Right cardiac atrium (tissue), 5 donors: ENCODE measurements at regions not wholly inside any gene's neighbourhood (a gene's known extent, or its start where the extent isn't known, plus 50 kb on each side); places are given as distances from the start of the nearest gene placed in this dataset.
"Not testable (repeated sequence)": the region's sequence is repeated elsewhere in the genome, so short reads cannot be mapped to it uniquely, and the experiment has no call there.

Experiments
- ATAC-seq, 2 donors: fragments of 200-7000 bp; cut with Tn5 transposase; one replicate each; pipeline versions ENCODE4 v1.8.0 to v1.9.1; 2020; ENCODE audit warnings: moderate library complexity in 2 of 2, mild to moderate bottlenecking in 1 of 2
- DNase-seq, 3 donors: peaks; one replicate each; pipeline ENCODE4 v3.0.0-alpha.2; 2020
- H3K27ac ChIP-seq: one replicate; pipeline ENCODE4 v1.5.1; 2013; ENCODE audit warnings: mild to moderate bottlenecking, low read length, control low read depth, moderate library complexity
- H3K27me3 ChIP-seq: one replicate; pipeline ENCODE4 v1.6.1; 2013; ENCODE audit not compliant: control insufficient read depth, insufficient read depth
- H3K4me1 ChIP-seq: one replicate; pipeline ENCODE4 v1.6.1; 2013; ENCODE audit warnings: low read length; ENCODE audit not compliant: control insufficient read depth, insufficient read depth
- H3K4me3 ChIP-seq: one replicate; pipeline ENCODE4 v1.5.1; 2013; ENCODE audit warnings: low read length, control low read depth
- H3K9me3 ChIP-seq: one replicate; pipeline ENCODE4 v1.6.1; 2013; ENCODE audit warnings: low read length; ENCODE audit not compliant: control insufficient read depth
- WGBS: extraction: QIAGEN DNeasy Blood & Tissue Kit; methylation state at CpG from one replicate; pipeline ENCODE4 v1.1.7; 2013; 5-methylcytosine and 5-hydroxymethylcytosine counted together
- intact Hi-C, 4 donors: fragments of 100-400 bp; cut with DNase I; formaldehyde crosslinking; loops; one replicate each; pipeline versions ENCODE4 v1.11.0 to v1.14.0; 2022 to 2023
- donor health status: healthy with polysubstance abuse.
- donor health status: DM: no; HTN: yes; CAD: no.
- donor health status: DM: no; HTN: no; CAD: no.
- donor health status: DM: no; HTN: yes; CAD: no; lungs with severe emphysema.
- donor health status: DM: yes; HTN: yes; CAD: no.

DNA sequence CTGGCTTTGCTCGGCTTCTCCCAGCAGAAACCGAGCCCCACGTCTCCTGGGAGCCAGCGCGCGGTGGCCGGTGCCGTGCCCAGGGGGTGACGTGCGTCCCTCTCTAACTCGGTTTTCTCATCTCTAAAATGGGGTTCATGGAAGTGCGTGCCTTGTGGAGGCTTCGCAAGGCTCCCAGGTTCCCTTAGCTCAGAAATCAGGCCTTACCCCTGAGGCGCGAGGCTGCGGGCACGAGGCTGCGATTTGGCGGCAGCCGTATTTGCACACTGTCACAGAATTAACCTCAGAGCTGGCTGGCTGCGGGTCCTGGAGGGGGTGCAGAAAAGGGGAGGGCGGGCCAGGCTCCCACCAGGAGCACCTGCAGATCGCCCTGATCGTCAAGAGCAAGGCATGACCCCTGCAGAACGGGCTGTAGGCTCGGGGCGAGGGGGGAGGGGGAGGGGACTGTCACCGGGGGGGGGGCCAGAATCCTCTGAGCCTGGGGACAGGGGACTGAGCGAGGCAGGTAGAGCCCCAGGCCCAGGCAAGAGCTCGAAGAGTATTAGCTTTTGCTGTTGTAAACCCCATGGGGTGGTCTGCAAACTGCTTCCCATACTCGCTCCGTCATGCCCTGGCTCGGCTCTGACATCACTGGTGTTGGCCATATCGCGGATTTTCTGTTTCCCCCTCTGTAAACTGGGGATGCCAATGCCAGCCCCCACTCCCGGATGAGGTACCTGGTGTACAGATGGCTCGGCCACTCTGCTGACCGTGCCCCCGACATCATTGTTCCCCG, 62.2 kb downstream of the CCNE1 start:
- H3K9me3 ChIP-seq, result no peaks in the 10 kb centered on the region
- 31% methylated on average over 40 of the region's 40 CpGs for WGBS
- H3K27me3 ChIP-seq, result no peaks in the 10 kb centered on the region
- ATAC-seq (no peak), DNase-seq (no peak)
- no peak overlapping the region for H3K27ac ChIP-seq
- H3K4me1 ChIP-seq, result no peaks in the 10 kb centered on the region
- intact Hi-C loops, result loop anchor here (2.0 to 10.0 kb wide), 4 partner anchors 99 to 143 kb away; no protein-coding TSS in a partner anchor
- H3K4me3 ChIP-seq, result no peak overlapping the region

DNA sequence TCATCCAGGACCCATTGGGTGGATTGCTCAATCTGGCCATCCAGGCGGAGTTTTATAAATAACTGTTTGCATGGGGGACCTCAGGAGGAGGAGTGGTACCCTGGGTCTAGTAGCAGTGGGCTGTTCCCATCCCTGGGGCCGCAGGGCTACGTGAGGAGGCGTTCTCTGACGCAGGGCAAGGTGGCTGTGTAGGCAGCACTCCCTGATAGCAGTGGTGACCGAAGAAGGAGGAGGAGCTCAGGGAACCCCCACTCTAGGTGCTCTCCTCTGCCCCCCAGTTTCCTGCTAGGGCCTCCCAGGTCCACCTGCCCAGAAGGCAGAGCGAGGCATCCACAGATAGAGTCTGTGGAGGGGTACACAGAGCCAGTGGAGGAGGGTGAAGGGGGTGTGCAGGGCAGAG, 64.1 kb downstream of the CCNE1 start:
- H3K27me3 ChIP-seq, result no peaks in the 10 kb centered on the region
- no peaks in the 10 kb centered on the region for H3K9me3 ChIP-seq
- DNase-seq (no peak), ATAC-seq (no peak)
- H3K27ac ChIP-seq, result no peak overlapping the region
- intact Hi-C loops, result loop anchor here in 3 of 4 donors (2.0 to 10.0 kb wide), 3 partner anchors 101 to 145 kb away; no protein-coding TSS in a partner anchor
- H3K4me3 ChIP-seq, result no peak overlapping the region
- whole genome bisulfite sequencing, result 87% methylated on average over 7 of the region's 7 CpGs
- H3K4me1 ChIP-seq, result no peaks in the 10 kb centered on the region

- DNase-seq (no peak), ATAC-seq (no peak)
- intact Hi-C loops, result loop anchor here in 1 of 4 donors (10.0 kb wide), 1 partner anchor 102 kb away; no protein-coding TSS in a partner anchor
- no peaks in the 10 kb centered on the region for H3K4me1 ChIP-seq
- no peak overlapping the region for H3K4me3 ChIP-seq
- WGBS, result 56% methylated on average over 6 of the region's 6 CpGs
- no peak overlapping the region for H3K27ac ChIP-seq
- H3K27me3 ChIP-seq, result no peaks in the 10 kb centered on the region
- H3K9me3 ChIP-seq, result no peaks in the 10 kb centered on the region
Observed at GRCh38 chr19:29876414-29876813, 64.6 kb downstream of the CCNE1 start.

GRCh38 chr19:29876908-29877307, 65.1 kb downstream of the CCNE1 start:
- not testable (repeated sequence) for H3K27me3 ChIP-seq, ATAC-seq, H3K27ac ChIP-seq, DNase-seq, H3K9me3 ChIP-seq, H3K4me3 ChIP-seq, H3K4me1 ChIP-seq
- WGBS, result 81% methylated on average over 4 of the region's 4 CpGs
- intact Hi-C loops, result loop anchor here in 1 of 4 donors (10.0 kb wide), 1 partner anchor 102 kb away; no protein-coding TSS in a partner anchor

GRCh38 chr19:29878973-29879654, 62.9 kb upstream of the URI1 start:
- no peaks in the 10 kb centered on the region for H3K27me3 ChIP-seq
- ATAC-seq (peak; percentile 59 to 69), DNase-seq (no peak)
- H3K27ac ChIP-seq, result no peak overlapping the region
- H3K4me3 ChIP-seq, result no peak overlapping the region
- WGBS, result 73% methylated on average over 17 of the region's 17 CpGs
- intact Hi-C loops, result loop anchor here in 1 of 4 donors (10.0 kb wide), 1 partner anchor 104 kb away; no protein-coding TSS in a partner anchor
- H3K9me3 ChIP-seq, result no peaks in the 10 kb centered on the region
- H3K4me1 ChIP-seq, result no peaks in the 10 kb centered on the region

GRCh38 chr19:29879655-29879974, 62.4 kb upstream of the URI1 start:
- no peak overlapping the region for H3K4me3 ChIP-seq
- H3K27me3 ChIP-seq, result no peaks in the 10 kb centered on the region
- WGBS, result 75% methylated on average over 7 of the region's 7 CpGs
- intact Hi-C loops, result loop anchor here in 1 of 4 donors (10.0 kb wide), 1 partner anchor 105 kb away; no protein-coding TSS in a partner anchor
- no peaks in the 10 kb centered on the region for H3K9me3 ChIP-seq
- H3K27ac ChIP-seq, result no peak overlapping the region
- DNase-seq, result no peak
- no peak for ATAC-seq
- H3K4me1 ChIP-seq, result no peaks in the 10 kb centered on the region

DNA sequence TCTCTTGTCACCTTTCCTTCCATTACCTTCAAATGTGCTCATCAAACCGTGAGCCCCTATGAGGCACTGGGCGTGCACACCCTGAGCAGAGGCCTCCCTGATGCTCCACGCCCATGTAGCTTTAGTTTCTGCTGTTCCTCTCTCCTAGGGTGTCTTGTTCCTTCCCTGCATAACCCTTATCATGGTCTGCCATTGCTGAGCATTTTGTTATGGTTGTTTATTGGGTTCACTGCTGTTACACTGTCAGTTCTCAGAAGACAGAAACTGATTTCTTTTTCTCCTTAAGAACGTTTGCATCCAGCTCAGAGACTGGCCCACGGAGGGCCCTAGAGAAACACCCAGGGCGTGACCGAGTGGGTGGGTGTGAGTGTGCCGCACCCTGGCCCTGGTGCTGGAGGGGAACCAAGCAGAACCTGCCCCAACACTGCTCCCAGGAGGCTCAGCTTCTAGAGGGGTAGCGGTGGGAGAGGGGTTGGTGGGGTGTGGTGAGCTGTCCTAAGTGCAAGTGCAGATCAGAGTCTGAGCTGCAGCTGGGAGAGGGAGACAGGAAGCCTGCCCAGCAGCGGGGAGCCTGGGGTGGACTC, 61.4 kb upstream of the URI1 start:
- no peaks in the 10 kb centered on the region for H3K27me3 ChIP-seq
- H3K4me3 ChIP-seq, result no peak overlapping the region
- DNase-seq, result no peak
- H3K27ac ChIP-seq, result no peak overlapping the region
- H3K9me3 ChIP-seq, result no peaks in the 10 kb centered on the region
- intact Hi-C loops, result no loop called here
- no peak for ATAC-seq
- 65% methylated on average over 10 of the region's 10 CpGs for WGBS
- no peaks in the 10 kb centered on the region for H3K4me1 ChIP-seq

GRCh38 chr19:29881386-29881785, 60.7 kb upstream of the URI1 start:
- DNase-seq, result no peak
- WGBS, result 84% methylated on average over 5 of the region's 5 CpGs
- H3K27me3 ChIP-seq, result no peaks in the 10 kb centered on the region

DNA sequence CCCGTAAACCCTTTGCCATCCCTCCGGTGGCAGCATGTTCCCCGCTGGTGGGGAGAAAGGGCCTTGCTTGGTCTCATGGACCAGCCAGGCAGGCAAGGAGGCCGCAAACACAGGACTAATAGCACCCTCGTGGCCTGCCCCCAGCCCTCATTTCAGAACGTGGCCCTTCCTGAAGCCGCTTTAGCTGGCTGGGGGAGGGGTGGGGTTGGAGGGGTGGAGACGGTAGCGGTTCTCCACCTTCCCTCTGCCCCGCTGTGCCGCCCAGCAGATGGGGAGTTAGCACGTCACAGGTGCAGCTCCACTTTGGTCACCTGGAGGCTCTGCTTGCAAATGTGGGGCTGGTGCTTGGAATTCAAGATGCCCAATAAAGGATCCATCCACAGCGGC, 59.3 kb upstream of the URI1 start:
- Histone ChIP-seq H3K4me3 (no peak overlapping the region), H3K27ac (no peak overlapping the region), H3K9me3 (no peaks in the 10 kb centered on the region), H3K27me3 (no peaks in the 10 kb centered on the region), H3K4me1 (no peaks in the 10 kb centered on the region)
- WGBS, result 61% methylated on average over 13 of the region's 13 CpGs
- DNase-seq (no peak), ATAC-seq (no peak)
- intact Hi-C loops, result no loop called here

More at GRCh38 chr19:29881386-29881785, 60.7 kb upstream of the URI1 start:
- Histone ChIP-seq H3K27ac (no peak overlapping the region), H3K4me3 (no peak overlapping the region), H3K9me3 (no peaks in the 10 kb centered on the region), H3K4me1 (no peaks in the 10 kb centered on the region)
- intact Hi-C loops, result no loop called here
- no peak for ATAC-seq

DNA sequence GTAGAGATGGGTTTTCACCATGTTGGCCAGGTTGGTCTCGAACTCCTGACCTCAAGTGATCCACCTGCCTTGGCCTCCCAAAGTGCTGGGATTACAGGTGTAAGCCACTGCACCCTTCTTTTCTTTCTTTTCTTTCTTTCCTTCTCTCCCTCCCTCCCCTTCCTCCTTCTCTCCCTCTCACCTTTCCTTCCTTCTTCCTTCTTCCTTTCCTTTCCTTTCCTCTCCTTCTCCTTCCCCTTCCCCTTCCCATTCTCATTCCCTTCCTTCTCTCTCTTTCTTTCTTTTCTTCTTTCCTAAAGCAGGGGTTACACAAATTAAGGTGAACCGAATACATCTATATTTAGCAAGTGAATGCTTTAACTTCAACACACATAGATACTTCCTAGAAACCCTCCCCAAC, 58.0 kb upstream of the URI1 start:
- no peak overlapping the region for H3K4me3 ChIP-seq
- no peaks in the 10 kb centered on the region for H3K4me1 ChIP-seq
- no peak overlapping the region for H3K27ac ChIP-seq
- ATAC-seq (no peak), DNase-seq (no peak)
- H3K9me3 ChIP-seq, result no peaks in the 10 kb centered on the region
- intact Hi-C loops, result no loop called here
- H3K27me3 ChIP-seq, result no peaks in the 10 kb centered on the region
- WGBS, result 84% methylated on average over 2 of the region's 2 CpGs

- DNase-seq (no peak), ATAC-seq (no peak)
- Histone ChIP-seq H3K27ac (no peak overlapping the region), H3K4me3 (no peak overlapping the region), H3K9me3 (no peaks in the 10 kb centered on the region), H3K27me3 (no peaks in the 10 kb centered on the region), H3K4me1 (no peaks in the 10 kb centered on the region)
- intact Hi-C loops, result no loop called here
- 72% methylated on average over 9 of the region's 9 CpGs for WGBS
Observed at GRCh38 chr19:29884466-29884865, 57.6 kb upstream of the URI1 start.
